H7 (cell line): ENCODE measurements at regions not wholly inside any gene's neighbourhood (a gene's known extent, or its start where the extent isn't known, plus 50 kb on each side); places are given as distances from the start of the nearest gene placed in this dataset.

Experiments used
- DNase-seq: peaks from one replicate; pipeline ENCODE4 v3.0.0; 2012
- H3K27me3 ChIP-seq: 2 replicates; pipeline ENCODE4 v1.6.0; 2011; ENCODE audit warnings: mild to moderate bottlenecking, low read length; ENCODE audit not compliant: control insufficient read depth, insufficient read depth
- H3K36me3 ChIP-seq: replicated peaks from 2 replicates; pipeline ENCODE4 v1.5.1; 2011; ENCODE audit warnings: low read length; ENCODE audit not compliant: control insufficient read depth, insufficient read depth
- H3K4me3 ChIP-seq: 2 replicates; pipeline ENCODE4 v1.5.1; 2011; ENCODE audit warnings: low read depth, mild to moderate bottlenecking, control low read depth, low read length, moderate library complexity; ENCODE audit not compliant: insufficient read depth

DNA sequence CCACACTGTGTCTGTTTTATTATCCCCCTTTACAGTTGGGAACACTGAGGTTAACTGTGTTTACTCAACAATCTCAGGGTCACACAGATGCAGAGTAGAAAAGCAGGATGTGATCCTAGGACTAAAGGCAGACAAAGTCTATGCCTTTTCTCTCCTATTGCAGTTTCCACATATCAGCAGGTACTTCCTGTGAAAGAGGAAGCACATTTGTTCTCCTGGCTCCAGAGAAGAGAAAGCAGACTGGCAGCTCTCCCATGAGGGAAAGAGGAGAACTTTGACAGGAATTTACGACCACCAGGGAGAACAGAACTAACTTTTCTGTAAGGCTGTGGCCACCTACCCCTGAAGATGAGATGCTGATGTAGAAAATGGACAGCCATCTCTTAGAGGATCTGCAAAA is 84.2 kb upstream of the TNC start:
- Histone ChIP-seq H3K36me3 (no peaks in the 10 kb centered on the region), H3K27me3 (no peaks in the 10 kb centered on the region), H3K4me3 (no peak overlapping the region)
- no peak for DNase-seq

DNA sequence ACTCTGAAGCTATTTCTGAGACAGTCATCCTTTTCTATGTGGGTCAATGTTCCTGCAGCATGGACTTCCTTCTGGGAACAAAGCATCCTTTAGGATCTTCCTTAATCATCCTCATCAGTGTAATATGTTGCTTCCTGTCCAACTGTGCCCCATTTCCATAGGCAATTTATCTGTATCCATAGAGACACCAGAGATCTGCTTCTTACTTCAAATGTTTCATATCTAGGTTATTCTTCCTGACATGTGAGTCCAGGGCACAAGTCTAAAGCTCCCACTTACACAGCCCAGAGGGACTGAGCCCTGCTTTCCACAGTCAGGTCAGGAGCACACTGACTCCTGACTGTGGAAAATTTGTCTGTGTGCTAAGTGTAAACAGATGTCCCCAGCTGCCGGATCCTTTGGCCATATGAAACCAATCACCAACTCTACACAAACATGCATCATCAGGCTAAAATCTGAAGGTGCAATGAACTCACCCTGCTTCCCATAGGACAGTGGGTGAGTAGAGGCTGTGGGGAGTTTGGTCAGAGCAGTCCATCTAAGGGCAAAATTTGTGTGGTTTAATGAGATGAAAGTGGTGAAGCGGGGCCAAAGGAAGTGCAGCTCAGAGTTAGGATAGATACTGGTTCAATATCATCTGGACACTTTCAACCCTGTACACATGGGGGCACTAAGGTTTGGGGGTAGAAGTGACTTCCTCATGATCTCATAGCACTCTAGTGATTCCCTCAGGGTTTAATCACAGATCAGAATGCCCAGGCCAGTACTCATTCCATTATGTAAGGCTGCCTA is 85.2 kb upstream of the TNC start:
- Histone ChIP-seq H3K4me3 (no peak overlapping the region), H3K27me3 (no peaks in the 10 kb centered on the region)
- no peak for DNase-seq

DNA sequence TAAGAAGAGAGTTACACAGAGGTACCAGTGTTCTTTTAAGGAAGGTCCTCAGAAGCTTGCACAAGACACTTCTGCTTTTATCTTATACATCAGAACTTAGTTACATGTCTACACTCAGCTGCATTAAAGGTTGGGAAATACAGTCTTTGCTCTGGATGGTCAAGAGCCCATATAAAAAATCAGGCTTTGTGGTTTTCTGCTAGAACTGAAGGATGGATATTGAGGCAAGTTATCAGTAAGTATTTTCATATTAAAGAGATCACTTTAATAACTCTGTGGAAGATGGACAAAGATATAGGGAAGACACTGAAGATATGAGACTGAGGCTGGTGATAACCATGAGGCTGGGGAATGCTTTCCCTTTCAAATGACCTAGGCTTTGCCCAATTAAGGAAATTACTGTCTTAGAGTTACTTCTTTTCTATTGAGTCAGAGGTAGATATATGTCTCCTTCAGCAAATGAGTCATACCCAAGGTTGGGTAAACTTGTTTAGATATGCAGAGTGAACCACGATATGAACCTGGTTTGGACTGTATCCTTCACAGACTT is 87.0 kb upstream of the TNC start:
- H3K36me3 ChIP-seq: no peaks in the 10 kb centered on the region
- no peaks in the 10 kb centered on the region for H3K27me3 ChIP-seq
- no peak for DNase-seq
- no peak overlapping the region for H3K4me3 ChIP-seq

More for the DNA sequence above, 85.2 kb upstream of the TNC start:
- H3K36me3 ChIP-seq: no peaks in the 10 kb centered on the region

DNA sequence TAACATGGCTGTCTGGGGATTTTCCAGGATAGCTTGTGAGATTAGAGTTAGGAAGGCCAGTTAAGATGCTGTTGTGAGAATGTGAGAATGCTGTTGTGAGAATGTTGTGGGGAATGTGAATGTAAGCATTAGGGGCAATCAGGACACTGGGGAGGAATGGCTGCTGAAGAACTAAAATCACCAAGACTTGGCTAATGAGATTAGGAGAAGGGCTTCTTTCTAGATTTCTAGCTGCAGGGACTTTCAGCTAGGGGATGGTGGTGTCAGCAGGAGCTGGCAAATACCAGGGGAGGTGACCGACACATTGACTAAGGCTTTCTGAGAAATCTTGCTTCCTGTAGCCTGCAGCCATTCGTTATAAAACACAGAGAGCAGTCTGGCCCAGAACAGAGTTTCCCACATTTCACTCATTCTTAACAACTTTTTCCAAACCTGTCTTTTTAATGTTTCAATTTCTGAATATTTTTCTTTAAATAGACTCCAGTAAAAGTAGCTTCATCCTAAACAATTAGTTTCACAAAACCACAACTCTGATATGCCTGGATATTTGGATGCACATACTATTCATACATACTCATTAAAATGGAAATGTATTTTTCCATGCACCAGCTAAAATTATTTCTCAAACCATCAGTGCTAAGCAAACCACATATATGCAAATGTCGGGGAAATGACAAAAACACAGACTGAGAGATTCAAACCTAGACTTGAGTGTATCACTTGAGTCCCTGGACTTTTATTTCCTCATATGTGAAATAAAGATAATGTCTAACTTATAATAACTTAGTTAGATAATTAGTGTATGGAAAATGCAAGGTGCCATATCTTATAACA is 89.3 kb upstream of the TNC start:
- DNase-seq: no peak
- Histone ChIP-seq H3K4me3 (no peak overlapping the region), H3K27me3 (no peaks in the 10 kb centered on the region), H3K36me3 (no peaks in the 10 kb centered on the region)

DNA sequence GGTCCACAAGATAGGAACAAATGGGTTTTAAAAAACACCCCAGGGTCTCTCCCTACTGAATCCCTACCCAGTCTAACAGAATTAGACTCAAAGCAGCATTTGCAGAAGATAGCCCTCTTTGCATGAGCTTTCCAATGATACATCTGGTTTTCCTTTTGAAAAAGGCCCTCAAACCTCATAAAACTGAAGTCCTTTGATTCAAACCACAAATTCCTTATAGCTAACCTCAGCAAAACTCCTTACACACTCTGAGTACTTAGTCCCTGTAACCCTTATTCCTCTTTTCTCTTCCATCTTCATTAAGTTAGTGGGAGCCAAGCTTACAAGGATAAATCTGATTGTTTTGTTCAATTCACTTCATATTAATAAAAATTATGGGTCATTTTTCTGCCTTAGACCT is 90.5 kb upstream of the TNC start:
- Histone ChIP-seq H3K27me3 (no peaks in the 10 kb centered on the region), H3K4me3 (no peak overlapping the region), H3K36me3 (no peaks in the 10 kb centered on the region)
- no peak for DNase-seq

DNA sequence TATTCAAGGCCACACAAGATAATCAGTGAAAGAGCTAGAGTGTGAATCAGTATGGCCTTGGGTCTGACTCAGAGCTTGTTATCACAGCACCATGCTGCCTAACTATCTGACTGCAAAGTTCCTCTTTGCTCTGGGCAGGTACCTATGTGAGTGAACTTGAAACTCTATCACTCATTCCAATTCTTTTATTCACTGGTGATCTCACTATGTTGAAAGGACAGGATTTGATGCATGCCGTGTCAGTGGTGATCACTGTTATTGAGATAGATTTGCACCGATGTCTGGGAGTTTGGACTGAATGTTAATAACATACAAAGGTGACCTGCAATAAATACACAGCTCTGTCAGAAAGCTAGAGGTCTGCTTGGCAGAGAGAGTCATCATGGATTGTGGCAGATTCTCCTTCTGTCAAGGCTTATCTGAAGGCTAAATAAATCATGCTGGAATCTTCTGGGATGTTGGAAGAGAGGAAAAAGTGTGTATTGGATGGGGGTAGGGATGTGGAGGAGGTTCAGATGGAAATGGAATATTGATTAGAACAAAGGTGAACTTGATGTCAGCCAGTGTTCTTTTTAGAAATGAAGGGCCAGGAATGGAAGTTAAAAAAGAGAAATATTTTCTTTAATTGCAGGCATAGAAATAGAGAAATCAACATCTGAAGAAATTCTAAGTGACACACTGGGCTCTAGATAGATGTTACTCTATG is 91.8 kb upstream of the TNC start:
- Histone ChIP-seq H3K36me3 (no peaks in the 10 kb centered on the region), H3K4me3 (no peak overlapping the region), H3K27me3 (no peaks in the 10 kb centered on the region)
- DNase-seq: no peak

DNA sequence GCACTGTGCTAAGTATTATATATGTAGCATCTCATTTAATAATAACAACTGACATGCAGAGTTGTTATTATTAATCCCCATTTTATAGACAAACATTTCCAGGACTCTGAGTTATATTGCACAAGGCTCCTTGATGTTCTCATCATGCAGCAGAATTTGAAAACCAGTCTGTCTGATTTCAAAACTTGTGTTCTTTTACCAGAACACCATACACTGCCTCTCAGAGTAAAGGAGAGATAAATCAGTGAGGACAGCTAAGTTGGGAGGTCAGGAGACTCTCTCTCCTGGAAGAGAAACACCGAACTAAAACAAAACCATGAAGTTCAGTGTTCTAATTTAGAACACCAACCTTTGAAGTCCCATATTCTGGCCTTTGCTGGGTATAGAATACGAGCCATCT is 92.7 kb upstream of the TNC start:
- no peak overlapping the region for H3K4me3 ChIP-seq
- H3K36me3 ChIP-seq: no peaks in the 10 kb centered on the region
- DNase-seq: no peak
- H3K27me3 ChIP-seq: no peaks in the 10 kb centered on the region

DNA sequence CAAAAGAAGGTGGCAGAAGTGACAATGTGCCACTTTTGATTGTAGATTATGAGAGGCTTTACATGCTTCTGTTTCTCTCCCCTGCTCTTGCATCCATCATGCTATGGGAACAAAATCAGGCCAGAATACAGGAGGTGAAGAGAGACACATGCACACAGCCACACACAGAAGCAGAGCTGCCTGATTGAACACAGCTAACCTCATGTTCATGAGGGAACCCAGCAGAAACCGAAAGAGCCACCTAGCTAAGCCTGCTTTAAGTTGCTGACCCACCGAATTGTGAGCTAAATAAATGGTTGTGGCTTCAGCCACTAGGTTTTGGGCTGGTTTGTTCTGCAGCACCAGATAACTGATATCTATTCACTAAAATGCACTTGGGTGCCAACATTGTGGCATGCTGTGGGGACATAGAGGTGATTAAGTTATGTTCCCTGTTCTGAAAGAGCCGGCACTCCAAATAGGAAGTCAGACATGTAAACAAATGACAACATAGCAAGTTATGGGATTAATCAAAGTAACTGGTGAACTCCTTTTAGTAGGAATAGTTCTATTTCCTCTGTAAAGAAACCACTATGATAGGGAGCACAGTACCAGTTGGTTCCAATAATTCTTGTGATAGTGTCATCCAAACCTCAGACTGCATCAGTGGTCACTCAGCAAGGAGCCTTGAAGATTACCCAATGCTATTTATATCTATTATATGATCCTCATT is 93.6 kb upstream of the TNC start:
- no peak overlapping the region for H3K4me3 ChIP-seq
- no peaks in the 10 kb centered on the region for H3K36me3 ChIP-seq
- H3K27me3 ChIP-seq: no peaks in the 10 kb centered on the region
- no peak for DNase-seq

DNA sequence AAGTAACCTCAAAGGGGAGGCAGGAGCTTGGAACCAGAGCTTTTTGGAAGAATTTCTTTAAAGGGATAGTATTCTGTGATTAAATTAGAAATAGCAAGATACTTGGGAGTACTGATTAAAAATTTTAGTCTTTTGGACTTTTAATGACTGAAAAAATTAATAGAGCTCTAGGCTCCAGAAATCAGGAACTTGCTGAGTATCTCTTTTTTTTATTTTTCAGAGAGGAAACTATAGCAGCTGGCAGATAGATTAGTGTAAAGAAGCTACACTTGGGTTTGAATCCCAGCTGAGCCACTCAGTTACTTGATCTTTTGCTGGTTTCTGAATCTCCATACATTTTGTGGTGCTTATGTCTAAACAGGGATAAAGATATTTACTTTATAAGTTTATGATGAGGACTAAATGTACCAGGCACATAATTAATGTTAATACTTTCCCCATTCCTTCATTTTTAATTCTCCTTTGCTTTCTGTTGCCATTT is 94.2 kb upstream of the TNC start:
- no peak for DNase-seq
- no peak overlapping the region for H3K4me3 ChIP-seq
- no peaks in the 10 kb centered on the region for H3K36me3 ChIP-seq
- no peaks in the 10 kb centered on the region for H3K27me3 ChIP-seq

DNA sequence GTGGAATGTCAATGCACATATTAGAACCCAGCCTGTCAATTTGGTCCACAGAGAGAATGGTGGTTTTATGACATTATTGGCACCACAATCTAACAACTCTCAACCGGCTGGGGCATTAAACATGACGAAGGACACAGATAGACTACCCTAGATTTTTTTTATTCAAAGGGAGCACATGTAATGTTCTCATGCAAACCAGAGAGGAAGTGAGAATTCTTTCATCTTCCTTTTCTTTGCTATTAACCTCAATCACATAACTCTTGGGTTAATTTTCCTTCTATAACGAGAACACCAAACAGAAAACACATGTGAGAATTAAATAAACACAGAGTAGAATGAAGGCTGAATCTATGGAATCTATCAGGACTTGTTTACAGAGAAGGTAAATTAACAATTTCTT is 94.9 kb upstream of the TNC start:
- no peak for DNase-seq
- Histone ChIP-seq H3K27me3 (no peaks in the 10 kb centered on the region), H3K4me3 (no peak overlapping the region), H3K36me3 (no peaks in the 10 kb centered on the region)

DNA sequence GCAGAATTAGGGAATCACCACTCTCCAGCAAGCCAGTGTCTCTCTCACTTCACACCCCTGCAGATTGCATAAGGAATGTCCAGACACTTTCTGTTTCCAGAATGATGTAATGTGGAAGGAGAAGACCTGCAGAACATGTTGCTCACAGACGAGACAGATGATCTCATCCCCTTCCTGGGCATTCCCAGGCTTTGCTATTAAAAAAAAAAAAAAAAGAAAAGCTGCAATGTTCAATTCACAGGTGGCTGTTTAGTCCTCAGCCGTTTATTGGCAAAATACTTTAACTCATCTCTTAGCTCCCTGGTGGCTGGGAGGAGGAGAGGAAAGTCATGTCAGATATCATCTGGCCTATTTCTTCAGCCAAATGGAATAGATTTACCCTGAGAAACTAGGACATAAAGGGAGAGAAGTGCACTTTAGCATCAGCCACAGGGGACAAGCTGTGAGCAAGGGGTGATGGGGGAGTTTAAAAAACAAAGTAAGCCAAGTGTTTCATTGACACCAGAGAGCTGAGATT is 95.9 kb upstream of the TNC start:
- no peaks in the 10 kb centered on the region for H3K36me3 ChIP-seq
- no peak overlapping the region for H3K4me3 ChIP-seq
- H3K27me3 ChIP-seq: no peaks in the 10 kb centered on the region
- DNase-seq: no peak

DNA sequence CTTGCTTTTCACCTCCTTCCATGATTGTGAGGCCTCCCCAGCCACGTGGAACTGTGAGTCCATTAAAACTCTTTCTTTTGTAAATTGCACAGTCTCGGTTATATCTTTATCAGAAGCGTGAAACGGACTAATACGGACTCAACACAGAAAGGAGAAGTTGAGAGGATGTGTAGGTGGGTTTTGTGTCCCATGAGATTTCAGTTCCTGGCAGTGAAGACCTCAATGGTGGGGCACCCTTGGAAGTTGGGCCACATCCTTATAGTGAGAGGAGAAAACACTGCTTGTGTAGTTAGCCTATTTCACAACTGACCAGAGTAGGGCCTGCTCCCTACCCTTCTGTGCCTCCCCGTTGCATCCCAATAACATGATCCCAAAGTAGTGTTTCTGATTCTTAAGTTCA is 98.9 kb upstream of the TNC start:
- H3K4me3 ChIP-seq: no peak overlapping the region
- DNase-seq: no peak
- H3K36me3 ChIP-seq: no peaks in the 10 kb centered on the region
- H3K27me3 ChIP-seq: no peaks in the 10 kb centered on the region

DNA sequence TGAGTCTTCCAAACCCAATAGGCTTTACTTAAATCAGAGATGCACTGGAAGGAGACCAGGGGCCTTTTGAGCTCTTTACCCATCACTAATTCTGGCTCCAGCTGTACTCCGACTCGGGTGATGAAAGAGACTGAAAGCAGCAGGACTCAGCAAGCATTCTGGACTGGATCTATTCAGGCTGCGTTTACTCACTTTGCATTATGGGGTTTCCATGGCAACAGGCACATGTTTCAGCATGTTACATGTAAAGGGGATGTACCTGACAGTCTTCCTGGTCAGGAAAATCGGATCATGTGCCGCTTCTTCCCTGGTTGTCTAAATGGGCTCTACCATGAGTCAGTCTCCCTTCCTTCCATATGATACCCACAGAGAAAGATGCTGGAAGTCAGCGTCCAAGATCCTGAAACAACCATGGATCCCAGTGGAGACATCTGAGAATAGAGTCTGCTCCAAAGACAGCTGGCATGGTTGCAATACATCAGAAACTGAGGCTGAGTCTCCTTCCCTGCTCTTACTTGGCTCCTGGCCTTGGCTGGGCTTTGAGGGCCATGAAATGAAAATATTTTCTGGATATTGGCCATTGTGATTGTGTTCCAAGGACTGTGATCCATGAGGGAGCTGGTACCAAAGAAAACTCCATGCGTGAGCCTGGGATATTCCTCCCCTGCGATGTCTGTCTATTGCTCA is 102.5 kb upstream of the TNC start:
- Histone ChIP-seq H3K4me3 (no peak overlapping the region), H3K27me3 (no peaks in the 10 kb centered on the region), H3K36me3 (no peaks in the 10 kb centered on the region)
- DNase-seq: no peak
